GM12873 (cell line): ENCODE measurements at regions not wholly inside any gene's neighbourhood (a gene's known extent, or its start where the extent isn't known, plus 50 kb on each side); places are given as distances from the start of the nearest gene placed in this dataset.

Experiments
- TF ChIP-seq, protein P1 (sequence below): IDR thresholded peaks from 2 replicates; pipeline ENCODE4 v1.5.1; 2012; ENCODE audit warnings: low read depth, mild to moderate bottlenecking, moderate library complexity, low read length, control low read depth; ENCODE audit not compliant: insufficient read depth; ENCODE audit errors: missing control alignments

DNA sequence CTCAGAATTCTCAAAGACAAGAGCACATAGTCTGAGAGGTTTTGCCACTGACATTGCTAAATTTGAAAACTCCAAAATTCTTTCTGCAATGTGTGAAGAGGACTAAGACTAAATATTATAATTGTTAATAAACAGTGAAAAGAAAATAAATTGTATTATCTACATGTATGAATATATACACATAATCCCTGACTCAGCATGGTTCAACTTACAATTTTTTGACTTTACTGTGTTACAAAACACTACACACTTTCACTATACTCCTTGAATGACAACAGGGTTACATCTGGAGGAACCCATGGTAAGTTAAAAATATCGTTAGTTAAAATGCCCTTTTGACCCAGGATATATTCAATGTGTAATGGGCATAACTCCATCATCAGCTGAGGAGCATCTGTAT lies 2017.2 kb upstream of the TENM3 start:
- TF ChIP-seq, protein P1, sequence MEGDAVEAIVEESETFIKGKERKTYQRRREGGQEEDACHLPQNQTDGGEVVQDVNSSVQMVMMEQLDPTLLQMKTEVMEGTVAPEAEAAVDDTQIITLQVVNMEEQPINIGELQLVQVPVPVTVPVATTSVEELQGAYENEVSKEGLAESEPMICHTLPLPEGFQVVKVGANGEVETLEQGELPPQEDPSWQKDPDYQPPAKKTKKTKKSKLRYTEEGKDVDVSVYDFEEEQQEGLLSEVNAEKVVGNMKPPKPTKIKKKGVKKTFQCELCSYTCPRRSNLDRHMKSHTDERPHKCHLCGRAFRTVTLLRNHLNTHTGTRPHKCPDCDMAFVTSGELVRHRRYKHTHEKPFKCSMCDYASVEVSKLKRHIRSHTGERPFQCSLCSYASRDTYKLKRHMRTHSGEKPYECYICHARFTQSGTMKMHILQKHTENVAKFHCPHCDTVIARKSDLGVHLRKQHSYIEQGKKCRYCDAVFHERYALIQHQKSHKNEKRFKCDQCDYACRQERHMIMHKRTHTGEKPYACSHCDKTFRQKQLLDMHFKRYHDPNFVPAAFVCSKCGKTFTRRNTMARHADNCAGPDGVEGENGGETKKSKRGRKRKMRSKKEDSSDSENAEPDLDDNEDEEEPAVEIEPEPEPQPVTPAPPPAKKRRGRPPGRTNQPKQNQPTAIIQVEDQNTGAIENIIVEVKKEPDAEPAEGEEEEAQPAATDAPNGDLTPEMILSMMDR = no peak

DNA sequence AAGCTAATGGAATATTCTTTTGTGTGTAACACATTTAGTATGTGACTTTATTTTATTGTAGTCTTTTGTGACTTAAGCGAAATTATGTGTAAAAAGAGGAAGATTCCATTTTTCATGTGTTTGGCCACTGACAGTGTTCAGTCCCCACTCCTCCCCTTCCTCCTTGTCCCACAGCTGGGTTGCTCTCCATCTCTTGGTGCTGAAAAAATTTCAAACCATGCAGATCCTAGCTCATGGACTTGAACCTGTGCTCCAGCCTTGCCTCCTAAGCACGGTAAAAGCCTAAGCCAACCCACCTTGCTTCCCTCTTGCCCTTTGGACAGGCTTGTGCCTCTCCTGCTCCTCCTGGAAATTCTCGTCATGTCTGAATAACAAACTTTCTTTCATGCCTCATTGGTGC lies 2008.5 kb upstream of the TENM3 start:
- TF ChIP-seq, protein P1 = no peak

DNA sequence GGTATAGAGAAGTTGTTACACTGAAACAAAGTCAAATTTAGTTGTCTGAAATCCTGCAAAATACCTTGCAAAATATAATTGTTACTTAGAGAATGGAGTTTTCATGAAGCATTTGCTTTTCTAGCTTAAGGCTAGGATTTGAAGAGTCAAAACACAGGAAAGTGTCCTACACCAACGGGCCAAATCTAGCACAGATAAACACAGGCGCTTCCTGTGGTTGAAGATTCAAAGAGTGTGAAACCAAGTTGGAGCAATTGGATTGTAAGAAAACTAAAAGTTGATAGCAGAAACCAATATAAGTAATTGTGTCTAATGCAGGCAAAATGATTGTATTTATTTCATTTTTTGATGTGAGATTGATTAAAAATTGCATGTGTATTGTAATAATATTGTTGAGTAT lies 2002.5 kb upstream of the TENM3 start:
- TF ChIP-seq, protein P1 = no peak

DNA sequence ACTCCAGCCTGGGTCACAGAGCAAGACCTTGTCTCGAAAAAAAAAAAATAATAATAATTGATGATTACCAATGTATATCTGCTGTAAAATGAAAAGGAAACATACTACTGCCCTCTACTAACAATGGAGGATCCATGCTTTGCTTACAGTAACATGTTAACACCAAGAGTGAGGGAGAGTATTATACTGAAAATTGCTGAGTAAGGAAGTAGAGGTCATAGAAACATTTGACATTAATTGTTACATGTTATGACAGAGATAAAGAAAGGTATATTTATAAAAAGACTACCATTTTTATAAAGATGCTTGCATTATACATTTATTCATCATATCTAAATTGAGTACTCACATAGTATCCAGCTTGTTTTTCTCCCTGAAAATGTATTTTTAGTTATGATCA lies 1989.8 kb upstream of the TENM3 start:
- TF ChIP-seq, protein P1 = no peak

DNA sequence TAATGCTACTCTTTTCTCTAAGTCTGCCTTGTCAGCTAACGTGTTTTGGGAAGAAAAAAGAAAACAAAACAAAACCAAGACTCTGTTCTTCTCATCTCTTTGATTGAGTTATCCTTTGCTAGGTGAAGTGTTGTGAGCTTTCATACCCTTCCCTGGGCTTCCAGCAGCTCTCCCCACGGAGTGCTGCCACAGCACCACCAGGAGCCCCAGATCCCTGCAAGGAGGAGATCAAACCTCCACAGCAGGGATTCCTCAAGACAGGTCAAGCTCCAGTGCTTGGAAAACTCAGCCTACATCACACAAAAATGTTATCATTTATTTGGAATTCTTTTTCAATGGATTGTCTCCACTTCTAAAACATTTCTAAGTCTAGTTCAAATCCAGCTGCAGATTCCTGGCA lies 1981.9 kb upstream of the TENM3 start:
- TF ChIP-seq, protein P1 = no peak

DNA sequence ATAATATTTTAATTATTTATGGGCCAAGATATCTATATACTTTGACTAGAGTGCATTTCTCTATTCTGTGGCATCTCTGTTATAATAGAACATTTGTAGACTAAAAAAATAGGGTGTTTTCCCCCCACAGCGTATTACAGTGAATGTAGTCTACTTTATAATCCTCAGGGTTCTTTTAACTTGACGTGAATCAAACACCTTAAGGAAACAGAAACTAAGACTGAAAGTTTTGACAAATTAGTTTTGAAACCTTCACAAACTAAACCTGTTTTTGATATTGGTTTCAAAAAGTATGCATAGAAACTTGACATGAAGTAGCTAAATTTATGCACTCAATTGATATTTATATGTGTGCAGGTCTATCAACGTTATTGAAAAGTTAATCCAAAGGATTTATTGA lies 1963.1 kb upstream of the TENM3 start:
- TF ChIP-seq, protein P1 = no peak

DNA sequence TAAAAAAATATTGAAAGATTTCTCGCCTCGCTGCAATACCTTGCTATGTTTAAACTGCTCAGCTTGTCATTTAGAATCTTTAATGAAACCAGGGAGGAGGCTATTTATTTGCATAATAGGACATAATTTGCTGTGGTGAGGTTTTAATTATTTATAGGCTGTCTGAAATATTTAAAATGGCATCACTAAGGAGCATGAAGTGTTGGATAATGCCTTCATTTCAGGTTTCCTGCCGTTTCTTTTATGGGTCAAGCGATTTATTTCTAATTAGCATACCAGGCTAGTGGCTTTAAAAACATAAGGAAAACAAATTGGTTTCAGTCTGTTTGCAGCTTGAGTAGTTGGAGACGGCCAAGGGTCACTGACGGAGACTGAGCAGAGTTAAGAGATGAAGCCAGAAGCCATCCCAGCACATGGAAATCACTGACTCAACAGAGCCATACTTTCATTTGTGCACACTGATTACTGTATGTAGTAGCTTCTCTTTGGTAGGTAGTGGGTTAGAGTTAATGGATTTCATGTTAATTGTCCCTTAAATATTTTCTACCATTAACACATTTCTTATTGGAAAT lies 1962.4 kb upstream of the TENM3 start:
- TF ChIP-seq, protein P1 = no peak
